Neutrophil (primary cell): ENCODE measurements at regions not wholly inside any gene's neighbourhood (a gene's known extent, or its start where the extent isn't known, plus 50 kb on each side); places are given as distances from the start of the nearest gene placed in this dataset.

Experiments used
- H3K27ac ChIP-seq: fragments of 200-600 bp; sonication (generic); 2 replicates; pipeline ENCODE4 v1.5.1; 2016; ENCODE audit warnings: mild to moderate bottlenecking, moderate library complexity
- H3K27me3 ChIP-seq: fragments of 200-600 bp; sonication (generic); 2 replicates; pipeline ENCODE4 v1.6.0; 2016; ENCODE audit warnings: mild to moderate bottlenecking
- H3K36me3 ChIP-seq: fragments of 200-600 bp; sonication (generic); 2 replicates; pipeline ENCODE4 v1.5.1; 2017
- H3K4me1 ChIP-seq, 2 experiments: fragments of 200-600 bp in 1 of 2; sonication (generic) in 1 of 2; 1 replicate in 1 of 2; 2 replicates in 1 of 2; pipeline versions ENCODE4 v1.5.1 to v1.6.1; 2013 to 2016; ENCODE audit warnings: low read depth in 1 of 2, low read length in 1 of 2, mild to moderate bottlenecking in 1 of 2, moderate library complexity in 1 of 2; ENCODE audit not compliant: control insufficient read depth in 1 of 2, insufficient read depth in 1 of 2
- H3K4me3 ChIP-seq, 2 experiments: fragments of 200-600 bp in 1 of 2; sonication (generic) in 1 of 2; 1 replicate in 1 of 2; 2 replicates in 1 of 2; pipeline ENCODE4 v1.5.1; 2013 to 2016; ENCODE audit warnings: low read depth in 1 of 2, low read length in 1 of 2, mild to moderate bottlenecking in 1 of 2, moderate library complexity in 1 of 2
- H3K9me3 ChIP-seq: fragments of 200-600 bp; sonication (generic); 2 replicates; pipeline ENCODE4 v1.5.1; 2016
- CTCF ChIP-seq: fragments of 200-600 bp; sonication (generic); IDR thresholded peaks from 2 replicates; pipeline ENCODE4 v1.5.1; 2016; ENCODE audit warnings: antibody characterized with exemption

DNA sequence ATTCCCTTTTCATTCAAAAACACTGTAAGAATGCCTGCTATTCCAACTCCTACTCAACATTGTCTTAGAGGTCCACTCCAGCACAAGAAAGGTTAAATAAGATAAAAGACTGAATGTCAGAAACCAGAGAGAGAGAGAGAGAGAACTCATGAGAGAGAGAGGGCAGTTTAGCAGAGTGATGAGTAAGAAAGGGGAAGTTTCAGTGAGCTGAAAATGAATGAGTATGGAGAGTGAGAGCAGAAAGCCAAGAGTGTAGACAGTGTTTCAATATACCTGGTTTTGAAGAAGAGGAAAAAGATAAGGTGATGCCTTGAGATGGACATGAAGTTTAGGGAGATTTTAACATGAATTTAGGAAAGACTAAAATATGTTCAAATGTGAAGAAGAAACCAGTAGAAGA, 528.0 kb upstream of the SEMA6A start:
- H3K4me3 ChIP-seq = no peak overlapping the region
- no peaks in the 10 kb centered on the region for H3K36me3 ChIP-seq
- H3K27ac ChIP-seq = no peak overlapping the region
- H3K27me3 ChIP-seq = no peaks in the 10 kb centered on the region
- no peaks in the 10 kb centered on the region for H3K9me3 ChIP-seq
- TF ChIP-seq CTCF = no peak
- peaks cover 0 to 34% of the 10 kb centered on the region in 2 experiments for H3K4me1 ChIP-seq

- Histone ChIP-seq H3K4me3 (no peak overlapping the region), H3K9me3 (no peaks in the 10 kb centered on the region)
Observed at GRCh38 chr5:117100176-117100575, 525.6 kb upstream of the SEMA6A start.

GRCh38 chr5:117098094-117098493, 523.5 kb upstream of the SEMA6A start:
- Histone ChIP-seq H3K4me1 (peaks cover 0 to 40% of the 10 kb centered on the region in 2 experiments), H3K4me3 (no peak overlapping the region), H3K27ac (no peak overlapping the region), H3K9me3 (no peaks in the 10 kb centered on the region), H3K36me3 (no peaks in the 10 kb centered on the region), H3K27me3 (no peaks in the 10 kb centered on the region)
- no peak for TF ChIP-seq CTCF

More at GRCh38 chr5:117100176-117100575, 525.6 kb upstream of the SEMA6A start:
- peaks cover 0 to 47% of the 10 kb centered on the region in 2 experiments for H3K4me1 ChIP-seq
- H3K27me3 ChIP-seq = no peaks in the 10 kb centered on the region
- no peak for TF ChIP-seq CTCF
- H3K36me3 ChIP-seq = no peaks in the 10 kb centered on the region
- no peak overlapping the region for H3K27ac ChIP-seq

GRCh38 chr5:117095346-117096332, 521.0 kb upstream of the SEMA6A start:
- H3K27ac ChIP-seq = no peak overlapping the region
- H3K9me3 ChIP-seq = no peaks in the 10 kb centered on the region
- H3K4me3 ChIP-seq = no peak overlapping the region
- H3K27me3 ChIP-seq = no peaks in the 10 kb centered on the region
- H3K36me3 ChIP-seq = no peaks in the 10 kb centered on the region
- TF ChIP-seq CTCF = no peak
- H3K4me1 ChIP-seq = peaks cover 0 to 32% of the 10 kb centered on the region in 2 experiments

- Histone ChIP-seq H3K36me3 (no peaks in the 10 kb centered on the region), H3K4me1 (peaks cover 0 to 24% of the 10 kb centered on the region in 2 experiments), H3K27ac (no peak overlapping the region), H3K4me3 (no peak overlapping the region), H3K27me3 (no peaks in the 10 kb centered on the region), H3K9me3 (no peaks in the 10 kb centered on the region)
- TF ChIP-seq CTCF = no peak
Observed at GRCh38 chr5:117094114-117094815, 519.6 kb upstream of the SEMA6A start.
